Heart left ventricle (tissue), 16 donors: ENCODE measurements at regions not wholly inside any gene's neighbourhood (a gene's known extent, or its start where the extent isn't known, plus 50 kb on each side); places are given as distances from the start of the nearest gene placed in this dataset.
"Not testable (repeated sequence)": the region's sequence is repeated elsewhere in the genome, so short reads cannot be mapped to it uniquely, and the experiment has no call there.

ENCODE experiments used
- ATAC-seq, 4 donors: fragments of 200-7000 bp; cut with Tn5 transposase; one replicate each; pipeline ENCODE4 v1.9.1; 2020 to 2022; ENCODE audit warnings: moderate library complexity in 4 of 4, mild to moderate bottlenecking in 3 of 4, moderate number of reproducible peaks in 1 of 4
- DNase-seq, 5 donors: peaks; one replicate each; pipeline ENCODE4 v3.0.0-alpha.2; 2020
- H3K27ac ChIP-seq, 12 donors: fragments of 200-600 bp; sonication (generic) in 4 of 12; one replicate each; pipeline versions ENCODE4 v1.5.0 to v1.8.0; 2016 to 2022; ENCODE audit warnings: mild to moderate bottlenecking in 2 of 12
- H3K27me3 ChIP-seq, 9 donors: fragments of 200-600 bp; sonication (generic) in 2 of 9; one replicate each; pipeline versions ENCODE4 v1.5.1 to v1.8.0; 2016 to 2022; ENCODE audit warnings: mild to moderate bottlenecking in 3 of 9
- H3K36me3 ChIP-seq, 9 donors: fragments of 200-600 bp; sonication (generic) in 2 of 9; one replicate each; pipeline versions ENCODE4 v1.5.0 to v1.8.0; 2018 to 2022; ENCODE audit warnings: mild to moderate bottlenecking in 2 of 9
- H3K4me1 ChIP-seq, 12 donors: fragments of 200-600 bp; sonication (generic) in 4 of 12; one replicate each; pipeline versions ENCODE4 v1.5.0 to v1.8.0; 2016 to 2022; ENCODE audit warnings: mild to moderate bottlenecking in 3 of 12
- H3K4me3 ChIP-seq, 12 donors: fragments of 200-600 bp; sonication (generic) in 4 of 12; one replicate each; pipeline versions ENCODE4 v1.5.0 to v1.8.0; 2017 to 2022; ENCODE audit warnings: mild to moderate bottlenecking in 9 of 12, moderate library complexity in 4 of 12
- H3K9me3 ChIP-seq, 12 donors: fragments of 200-600 bp; sonication (generic) in 4 of 12; one replicate each; pipeline versions ENCODE4 v1.5.0 to v1.8.0; 2016 to 2022; ENCODE audit warnings: mild to moderate bottlenecking in 1 of 12
- CTCF ChIP-seq, 12 donors: fragments of 200-600 bp; sonication (generic) in 4 of 12; IDR thresholded peaks; one replicate each; pipeline versions ENCODE4 v1.5.0 to v1.8.0; 2018 to 2022; ENCODE audit warnings: antibody characterized with exemption in 12 of 12, mild to moderate bottlenecking in 5 of 12
- POLR2A ChIP-seq, 2 donors: fragments of 450-650 bp; IDR thresholded peaks; one replicate each; pipeline ENCODE4 v1.6.1; 2017; ENCODE audit warnings: antibody characterized with exemption in 2 of 2, mild to moderate bottlenecking in 2 of 2, moderate library complexity in 2 of 2
- WGBS, 4 donors: extraction: QIAGEN DNeasy Blood & Tissue Kit in 2 of 4; methylation state at CpG; one replicate each; pipeline versions ENCODE4 v1.1.5 to v1.1.7; 2013 to 2018; 5-methylcytosine and 5-hydroxymethylcytosine counted together
- intact Hi-C, 10 donors: fragments of 100-400 bp; cut with DNase I; formaldehyde crosslinking; loops; one replicate each; pipeline versions ENCODE4 v1.11.1 to v1.14.2; 2022
- donor health status: ischemic (EF 13 %, LVEDD 7.1; RV severe dilation, severe dysfunction).
- donor health status: healthy with polysubstance abuse.
- donor health status: DM: no; HTN: yes; CAD: no.
- donor health status: DM: no; HTN: no; CAD: no.
- donor health status: ischemic (EF 25% LVEDD 6.9; RV normal size, moderate dysfunction).
- donor health status: ischemic (EF 25% LVEDD 5.7; RV mildly dilated, moderate dysfunction).
- donor health status: healthy.
- donor health status: DM: yes; HTN: yes; CAD: no.
- donor health status: ischemic (EF 35%, LVEDD 5.7; RV mildly dilated, moderate dysfunction).
- donor health status: nonischemic (EF 11% LVEDD 7.7; RV severe dilation, severe dysfunction).
- donor health status: DM: yes; HTN: yes; CAD: no.
- donor health status: PGD.
- donor health status: ischemic (EF 29% LVEDD 5.4; RV normal size, mild dysfunction).
- donor health status: nonischemic (EF 23%, LVEDD 6.1; RV moderate dilation, normal function).

GRCh38 chr3:110016235-110016815, 679.0 kb upstream of the DPPA4 start:
- H3K9me3 ChIP-seq = peaks cover 0 to 6% (median 0%) of the 10 kb centered on the region in 12 donors
- WGBS, 4 donors = 33 to 55% (median 48%) methylated on average over 3 of the region's 3 CpGs
- no peak overlapping the region for H3K27ac ChIP-seq
- no peaks in the 10 kb centered on the region for H3K4me1 ChIP-seq
- intact Hi-C loops = no loop called here
- ATAC-seq (no peak), DNase-seq (no peak)
- H3K36me3 ChIP-seq = no peaks in the 10 kb centered on the region
- no peaks in the 10 kb centered on the region for H3K27me3 ChIP-seq
- H3K4me3 ChIP-seq = no peak overlapping the region
- TF ChIP-seq POLR2A (IDR thresholded peaks at IDR 0.05) = no peak
- TF ChIP-seq CTCF (IDR thresholded peaks at IDR 0.05) = no peak

GRCh38 chr3:110017304-110017703, 680.0 kb upstream of the DPPA4 start:
- H3K9me3 ChIP-seq = peaks cover 0 to 6% (median 0%) of the 10 kb centered on the region in 12 donors
- no peak for ATAC-seq
- H3K36me3 ChIP-seq = no peaks in the 10 kb centered on the region
- DNase-seq = no peak
- H3K27me3 ChIP-seq = no peaks in the 10 kb centered on the region
- no peak overlapping the region for H3K4me3 ChIP-seq
- intact Hi-C loops = no loop called here
- H3K27ac ChIP-seq = no peak overlapping the region
- no peaks in the 10 kb centered on the region for H3K4me1 ChIP-seq
- TF ChIP-seq POLR2A (IDR thresholded peaks at IDR 0.05) = no peak
- no peak for TF ChIP-seq CTCF (IDR thresholded peaks at IDR 0.05)

- Histone ChIP-seq H3K27me3 (no peaks in the 10 kb centered on the region), H3K9me3 (peaks cover 0 to 18% (median 0%) of the 10 kb centered on the region in 12 donors), H3K36me3 (no peaks in the 10 kb centered on the region), H3K4me3 (no peak overlapping the region), H3K27ac (no peak overlapping the region), H3K4me1 (no peaks in the 10 kb centered on the region)
- no peak for ATAC-seq
- 0 to 53% (median 42%) methylated on average over 1 of the region's 1 CpG for WGBS, 4 donors
- intact Hi-C loops = no loop called here
- TF ChIP-seq POLR2A (IDR thresholded peaks at IDR 0.05) (no peak), CTCF (IDR thresholded peaks at IDR 0.05) (no peak)
- DNase-seq = no peak
Measured at GRCh38 chr3:110021659-110022058, 684.3 kb upstream of the DPPA4 start.

GRCh38 chr3:110023022-110023421, 685.7 kb upstream of the DPPA4 start:
- intact Hi-C loops, DNase-seq, ATAC-seq, H3K36me3 ChIP-seq, H3K4me3 ChIP-seq, H3K4me1 ChIP-seq, H3K27ac ChIP-seq, H3K27me3 ChIP-seq: not testable (repeated sequence)
- 67 to 83% (median 78%) methylated on average over 1 of the region's 1 CpG for WGBS, 4 donors
- peaks cover 0 to 18% (median 0%) of the 10 kb centered on the region in 12 donors for H3K9me3 ChIP-seq

- H3K36me3 ChIP-seq = no peaks in the 10 kb centered on the region
- ATAC-seq (no peak), DNase-seq (no peak)
- peaks cover 0 to 3% (median 0%) of the 10 kb centered on the region in 12 donors for H3K4me1 ChIP-seq
- H3K4me3 ChIP-seq = no peak overlapping the region
- no peaks in the 10 kb centered on the region for H3K27me3 ChIP-seq
- TF ChIP-seq CTCF (IDR thresholded peaks at IDR 0.05) (no peak), POLR2A (IDR thresholded peaks at IDR 0.05) (no peak)
- WGBS, 4 donors = 72 to 78% (median 73%) methylated on average over 2 of the region's 2 CpGs
- H3K9me3 ChIP-seq = peaks cover 0 to 18% (median 0%) of the 10 kb centered on the region in 12 donors
- no peak overlapping the region for H3K27ac ChIP-seq
- intact Hi-C loops = no loop called here
Measured at GRCh38 chr3:110026421-110026820, 689.1 kb upstream of the DPPA4 start.
